IPS-NIHi7 (cell line): ENCODE measurements at regions not wholly inside any gene's neighbourhood (a gene's known extent, or its start where the extent isn't known, plus 50 kb on each side); places are given as distances from the start of the nearest gene placed in this dataset.
"Not testable (repeated sequence)": the region's sequence is repeated elsewhere in the genome, so short reads cannot be mapped to it uniquely, and the experiment has no call there.

ENCODE experiments used
- DNase-seq: peaks from one replicate; pipeline ENCODE4 v3.0.0; 2012; ENCODE audit warnings: mixed read lengths; ENCODE audit errors: extremely low spot score

DNA sequence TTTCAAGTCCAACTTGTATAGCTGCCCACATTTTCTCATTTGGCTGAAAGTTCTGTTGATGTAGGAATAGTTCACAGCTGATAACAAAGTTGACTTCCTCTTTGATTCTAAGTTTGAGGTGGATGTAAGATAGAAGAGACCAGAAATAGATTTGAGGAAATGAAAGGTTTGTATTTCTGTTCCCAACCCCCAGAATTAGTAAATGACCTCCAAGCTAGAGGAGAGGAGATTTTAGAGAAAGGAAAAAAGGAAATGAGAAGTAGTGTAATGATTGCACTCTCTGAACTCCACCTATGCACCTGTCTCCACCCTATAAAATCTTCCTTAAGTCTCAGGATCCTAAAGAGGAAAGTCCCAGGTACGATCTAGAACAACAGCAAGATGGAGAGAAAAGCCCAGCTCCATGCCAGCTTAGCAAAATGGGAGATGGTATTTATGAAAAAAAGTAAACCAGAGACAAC lies 130.4 kb upstream of the POC5 start:
- no peak for DNase-seq

DNA sequence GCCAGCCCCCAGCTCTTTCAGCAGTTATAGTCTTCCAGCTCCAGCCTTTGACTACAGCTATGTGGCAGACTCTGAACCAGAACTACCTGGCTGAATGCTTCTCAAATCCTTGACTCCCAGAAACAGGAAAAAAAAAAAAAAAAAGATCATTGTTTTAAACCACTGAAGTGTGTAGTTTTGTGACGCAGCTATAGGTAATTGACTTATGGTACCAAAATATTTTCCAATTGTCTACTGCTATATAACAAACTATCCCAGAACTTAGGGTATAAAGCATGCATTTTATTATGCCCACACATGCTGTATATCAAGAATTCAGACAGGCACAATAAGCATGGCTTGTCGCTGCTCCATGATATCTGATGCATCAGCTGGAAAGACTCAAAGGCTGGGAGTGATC lies 127.1 kb upstream of the POC5 start:
- no peak for DNase-seq

DNA sequence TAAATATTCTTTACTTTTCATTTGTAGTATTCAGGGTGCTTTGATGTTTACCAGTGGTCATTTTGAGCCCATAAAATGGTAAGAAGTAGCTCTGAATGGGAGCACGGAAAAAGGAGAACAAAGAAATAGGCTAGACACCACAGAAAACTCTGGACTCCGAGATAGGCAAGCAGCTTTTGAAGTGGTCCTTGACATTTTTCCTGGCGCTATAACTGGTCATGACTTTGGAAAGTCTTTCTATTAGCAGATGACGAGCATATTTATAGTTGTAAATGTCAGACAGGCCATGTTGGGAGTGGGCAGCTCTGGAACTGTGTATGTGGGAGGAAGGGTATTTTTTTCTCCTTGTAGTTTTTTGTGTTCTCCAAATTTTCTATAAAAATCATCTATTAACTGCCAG lies 126.1 kb upstream of the POC5 start:
- DNase-seq: no peak

DNA sequence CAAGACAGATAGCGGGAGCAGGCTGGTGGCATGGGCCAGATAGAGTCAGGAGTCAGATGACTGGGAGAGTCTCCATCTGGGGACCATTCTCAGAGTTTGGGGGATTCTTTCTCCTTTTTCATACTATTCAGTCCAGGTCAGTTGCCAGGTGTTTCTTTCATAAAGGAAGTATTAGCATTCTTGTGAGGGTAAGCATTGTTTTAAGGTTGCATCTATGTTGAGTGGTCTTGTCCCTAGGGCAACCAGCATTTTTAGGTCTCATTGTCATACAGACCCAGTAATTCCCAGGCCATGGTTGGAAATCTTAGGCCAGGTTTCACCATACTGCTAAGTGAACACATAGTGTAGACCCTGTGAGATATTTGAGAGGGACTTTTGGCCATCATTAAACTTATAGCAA lies 122.3 kb upstream of the POC5 start:
- DNase-seq: no peak

DNA sequence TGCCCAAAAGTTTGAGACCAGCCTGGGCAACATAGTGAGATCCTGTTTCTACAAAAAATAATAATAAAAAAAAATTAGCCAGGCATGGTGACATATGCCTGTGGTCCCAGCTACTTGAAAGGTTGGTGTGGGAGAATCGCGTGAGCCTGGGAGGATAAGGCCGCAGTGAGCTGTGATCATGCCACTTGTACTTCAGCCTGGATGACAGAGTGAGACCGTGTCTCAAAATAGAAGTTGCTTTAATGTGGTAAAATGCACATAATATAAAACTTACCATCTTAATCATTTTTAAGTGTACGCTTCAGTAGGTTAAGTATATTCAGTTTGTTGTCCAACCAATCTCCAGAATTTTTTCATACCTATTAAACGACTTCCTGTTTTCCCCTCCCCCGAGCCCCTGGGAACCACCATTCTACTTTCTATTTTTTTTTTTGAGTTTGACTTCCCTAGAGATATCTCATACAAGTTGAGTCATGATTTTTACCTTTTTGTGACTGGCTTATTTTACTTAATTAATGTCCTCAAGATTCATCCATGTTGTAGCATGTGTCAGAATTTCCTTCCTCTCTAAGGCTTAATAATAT lies 120.1 kb upstream of the POC5 start:
- no peak for DNase-seq

DNA sequence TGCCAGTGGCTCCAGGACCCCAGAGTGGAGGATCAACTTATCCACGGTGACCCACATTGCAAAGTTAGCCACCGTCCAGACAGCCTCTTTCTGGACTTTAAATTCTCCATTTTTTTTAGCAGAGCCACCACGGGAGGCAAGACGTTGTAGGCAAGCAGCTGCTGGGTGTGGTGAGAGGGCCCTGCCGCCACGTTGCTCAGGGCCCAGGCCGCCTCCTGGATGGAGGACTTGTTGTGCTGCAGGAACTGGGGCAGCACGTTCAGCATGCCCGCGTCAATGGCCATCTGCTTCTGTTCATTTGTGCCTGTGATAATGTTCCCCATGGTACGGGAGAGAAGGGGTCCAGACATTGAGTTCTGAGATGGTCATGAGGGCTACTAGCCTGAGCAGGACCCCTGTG lies 114.3 kb upstream of the POC5 start:
- no peak for DNase-seq

DNA sequence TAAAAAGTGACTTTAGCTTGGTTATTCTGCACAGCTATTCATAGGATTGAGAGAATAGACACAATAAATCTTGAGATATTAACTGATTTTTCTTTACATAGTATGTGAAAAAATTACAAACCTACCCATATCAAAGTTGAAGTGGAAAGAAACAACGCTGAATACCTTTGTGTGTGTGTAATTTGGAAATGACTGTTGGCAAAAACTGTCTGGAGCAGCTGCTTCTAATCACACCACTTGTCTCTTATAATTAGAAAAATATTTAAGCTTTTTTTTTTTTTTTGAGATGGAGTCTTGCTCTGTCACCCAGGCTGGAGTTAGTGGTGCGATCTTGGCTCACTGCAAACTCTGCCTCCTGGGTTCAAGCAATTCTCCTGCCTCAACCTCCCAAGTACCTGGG lies 110.8 kb upstream of the POC5 start:
- no peak for DNase-seq

DNA sequence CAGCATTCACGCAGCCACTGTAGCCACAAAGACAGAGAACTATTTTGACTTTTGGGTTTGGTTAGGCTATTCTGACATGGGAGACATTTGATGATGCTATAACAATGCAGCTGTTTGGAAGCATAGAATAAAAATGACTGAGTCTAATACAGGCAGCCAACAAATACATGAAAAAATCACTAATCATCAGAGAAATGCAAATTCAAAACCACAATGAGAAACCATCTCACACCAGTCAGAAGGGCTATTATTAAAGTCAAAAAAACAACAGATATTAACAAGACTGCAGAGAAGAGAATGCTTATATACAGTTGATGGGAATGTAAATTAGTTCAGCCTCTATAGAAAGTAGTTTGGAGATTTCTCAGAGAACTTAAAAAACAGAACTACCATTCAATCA lies 107.1 kb upstream of the POC5 start:
- no peak for DNase-seq

DNA sequence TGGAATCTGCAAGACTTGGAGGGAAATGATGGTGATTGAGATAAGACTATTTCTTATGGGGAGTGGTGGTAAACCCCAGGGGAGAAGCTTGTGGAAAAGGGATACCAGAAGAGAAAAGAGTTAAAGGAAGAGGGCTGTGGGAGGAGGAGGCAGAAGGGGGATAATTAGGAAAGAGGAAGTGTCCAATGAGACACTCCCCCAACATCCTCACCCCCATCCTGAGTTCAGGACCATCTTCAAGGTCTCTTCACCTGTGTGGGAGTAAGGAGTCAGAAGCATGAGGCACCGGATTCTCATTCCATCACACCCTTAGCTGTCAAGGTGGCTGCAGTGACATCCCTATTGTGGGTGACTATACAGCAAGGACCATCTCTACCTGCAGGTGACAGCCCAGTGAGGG lies 106.6 kb upstream of the POC5 start:
- DNase-seq: no peak

DNA sequence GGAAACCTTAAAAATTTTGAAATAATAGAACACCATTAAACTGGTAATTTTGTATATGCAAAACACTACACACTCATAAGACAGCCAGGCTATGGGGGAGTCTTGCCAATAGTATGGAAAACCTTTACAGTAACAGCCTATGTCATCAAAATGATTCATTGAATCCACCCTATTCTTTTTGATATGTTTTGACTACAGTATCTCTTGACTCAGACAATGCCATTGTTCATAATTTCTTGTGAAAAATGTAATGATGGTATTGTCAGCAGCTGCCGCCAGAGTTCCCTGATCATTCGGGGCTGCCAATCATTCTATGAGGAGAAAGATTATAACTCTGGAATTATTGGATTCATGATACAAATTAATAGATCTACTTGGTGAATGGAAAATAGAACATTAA lies 101.4 kb upstream of the POC5 start:
- no peak for DNase-seq

DNA sequence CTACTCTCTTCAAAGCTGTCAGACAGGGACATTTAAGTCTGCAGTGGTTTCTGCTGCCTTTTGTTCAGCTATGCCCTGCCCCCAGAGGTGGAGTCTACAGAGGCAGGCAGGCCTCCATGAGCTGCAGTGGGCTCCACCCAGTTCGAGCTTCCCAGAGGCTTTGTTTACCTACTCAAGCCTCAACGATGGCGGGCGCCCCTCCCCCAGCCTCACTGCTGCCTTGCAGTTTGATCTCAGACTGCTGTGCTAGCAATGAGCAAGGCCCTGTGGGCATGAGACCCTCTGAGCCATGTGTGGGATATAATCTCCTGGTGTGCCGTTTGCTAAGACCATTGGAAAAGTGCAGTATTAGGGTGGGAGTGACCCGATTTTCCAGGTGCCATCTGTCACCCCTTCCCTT lies 82.5 kb upstream of the POC5 start:
- not testable (repeated sequence) for DNase-seq

DNA sequence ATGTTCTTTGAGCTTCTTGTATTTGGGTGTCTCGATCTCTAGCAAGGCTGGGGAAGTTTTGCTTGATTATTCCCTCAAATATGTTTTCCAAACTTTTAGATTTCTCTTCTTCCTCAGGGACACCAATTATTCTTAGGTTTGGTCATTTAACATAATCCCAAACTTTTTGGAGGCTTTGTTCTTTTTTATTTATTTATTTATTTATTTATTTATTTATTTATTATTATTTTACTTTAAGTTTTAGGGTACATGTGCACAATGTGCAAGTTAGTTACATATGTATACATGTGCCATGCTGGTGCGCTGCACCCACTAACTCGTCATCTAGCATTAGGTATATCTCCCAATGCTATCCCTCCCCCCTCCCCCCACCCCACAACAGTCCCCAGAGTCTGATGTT lies 52.1 kb upstream of the POC5 start:
- DNase-seq: not testable (repeated sequence)
